PC-3 (cell line): ENCODE measurements at regions not wholly inside any gene's neighbourhood (a gene's known extent, or its start where the extent isn't known, plus 50 kb on each side); places are given as distances from the start of the nearest gene placed in this dataset.

ENCODE experiments used
- ATAC-seq: fragments of 200-7000 bp; cut with Tn5 transposase; 2 replicates; pipeline ENCODE4 v1.9.1; 2020; ENCODE audit warnings: mild to moderate bottlenecking, moderate library complexity
- BruUV-seq: library from RNA; stranded (reverse); fragments of 400-500 nt; replicated peaks from 2 replicates; lab custom pipeline; 2021; lab: Mats Ljungman, UMichigan
- CTCF ChIA-PET: fragments of 300-600 bp; sonication (Branson Sonifier 250); formaldehyde crosslinking; loops from one replicate; lab custom pipeline; 2022; ENCODE audit warnings: antibody characterized with exemption; lab: Charles Lee
- POLR2A ChIA-PET: fragments of 300-600 bp; sonication (Branson Sonifier 250); formaldehyde crosslinking; loops from one replicate; lab custom pipeline; 2022; ENCODE audit warnings: antibody characterized with exemption; ENCODE audit not compliant: unreplicated experiment; lab: Charles Lee
- DNase-seq: peaks from one replicate; pipeline ENCODE4 v3.0.0-alpha.2; 2015
- H2AFZ ChIP-seq: fragments of 300-600 bp; sonication (generic); 2 replicates; pipeline ENCODE4 v1.6.0; 2016; ENCODE audit warnings: antibody characterized with exemption, low read length
- H3F3A ChIP-seq: fragments of 300-600 bp; sonication (generic); one replicate; pipeline ENCODE4 v1.6.0; 2017; ENCODE audit warnings: antibody characterized with exemption, low read length, control low read depth, mild to moderate bottlenecking; ENCODE audit not compliant: unreplicated experiment
- H3K27ac ChIP-seq: fragments of 300-600 bp; sonication (generic); 2 replicates; pipeline ENCODE4 v1.5.1; 2016; ENCODE audit warnings: mild to moderate bottlenecking, low read length
- H3K27me3 ChIP-seq: fragments of 300-600 bp; sonication (generic); 2 replicates; pipeline ENCODE4 v1.6.1; 2016; ENCODE audit warnings: low read length, mixed read lengths
- H3K36me3 ChIP-seq: fragments of 300-600 bp; sonication (generic); 2 replicates; pipeline ENCODE4 v1.6.1; 2016; ENCODE audit warnings: low read depth, mixed run types, low read length, mixed read lengths
- H3K4me1 ChIP-seq: fragments of 300-600 bp; sonication (generic); 2 replicates; pipeline ENCODE4 v1.5.1; 2016; ENCODE audit warnings: low read length; ENCODE audit not compliant: insufficient read depth
- H3K4me2 ChIP-seq: fragments of 300-600 bp; sonication (generic); 2 replicates; pipeline ENCODE4 v1.6.0; 2016; ENCODE audit warnings: low read length
- H3K4me3 ChIP-seq: fragments of 300-600 bp; sonication (generic); 2 replicates; pipeline ENCODE4 v1.5.1; 2016; ENCODE audit warnings: mild to moderate bottlenecking, low read length, mixed read lengths
- H3K79me2 ChIP-seq: fragments of 300-600 bp; sonication (generic); 2 replicates; pipeline ENCODE4 v1.6.1; 2017; ENCODE audit warnings: low read length, mixed read lengths
- H3K9ac ChIP-seq: fragments of 300-600 bp; sonication (generic); 2 replicates; pipeline ENCODE4 v1.6.0; 2016; ENCODE audit warnings: mild to moderate bottlenecking, low read length
- H3K9me2 ChIP-seq: fragments of 300-600 bp; sonication (generic); replicated peaks from 2 replicates; pipeline ENCODE4 v1.6.1; 2016; ENCODE audit warnings: mixed run types, low read length, mixed read lengths
- H3K9me3 ChIP-seq: fragments of 300-600 bp; sonication (generic); 2 replicates; pipeline ENCODE4 v1.6.1; 2016; ENCODE audit warnings: low read length, mixed read lengths
- H4K20me1 ChIP-seq: fragments of 300-600 bp; sonication (generic); 2 replicates; pipeline ENCODE4 v1.6.1; 2016; ENCODE audit warnings: low read length, mixed read lengths
- EZH2 ChIP-seq: fragments of 300-600 bp; sonication (generic); IDR thresholded peaks from one replicate; pipeline ENCODE4 v1.6.1; 2017; ENCODE audit warnings: antibody characterized with exemption, mild to moderate bottlenecking, low read length; ENCODE audit not compliant: unreplicated experiment
- EZH2phosphoT487 ChIP-seq: fragments of 300-600 bp; sonication (generic); IDR thresholded peaks from 2 replicates; pipeline ENCODE4 v1.6.1; 2018; ENCODE audit warnings: mild to moderate bottlenecking, antibody characterized with exemption, low read length, borderline replicate concordance
- intact Hi-C: fragments of 100-400 bp; cut with micrococcal nuclease; formaldehyde crosslinking; loops from 2 replicates; pipeline ENCODE4 v1.9.0; 2023
- TF ChIP-seq, protein P1 (sequence below): fragments of 300-600 bp; sonication (generic); conservative IDR thresholded peaks from 2 replicates; pipeline ENCODE4 v1.5.1; 2017; ENCODE audit warnings: antibody characterized with exemption, low read depth, mild to moderate bottlenecking, low read length

DNA sequence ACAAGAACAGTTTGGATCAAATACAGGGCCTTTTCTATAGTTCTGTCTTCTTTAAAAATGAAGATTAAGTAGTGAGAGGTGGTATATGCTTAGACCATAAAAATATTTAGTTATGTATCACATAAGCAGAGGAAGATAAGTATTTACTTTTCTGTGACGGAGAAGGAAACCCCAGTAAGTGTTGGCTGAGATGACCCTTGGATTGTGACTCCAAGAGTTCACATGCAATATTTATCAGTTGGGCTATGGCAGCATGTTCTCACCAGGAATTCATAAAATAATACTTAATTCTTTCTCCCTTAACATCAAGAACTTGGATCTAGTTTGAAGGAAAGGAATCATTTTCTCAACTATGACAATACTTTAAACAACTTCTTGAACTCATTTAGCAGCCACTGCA, 98.4 kb upstream of the TBX18 start:
- Histone ChIP-seq H3K27me3 (peaks cover 7% of the 10 kb centered on the region; the same call in 1 of the 2 replicates), H3K4me2 (no peak overlapping the region), H2AFZ (no peak overlapping the region), H3K36me3 (no peaks in the 10 kb centered on the region), H3K9ac (no peak overlapping the region), H3K27ac (no peak overlapping the region), H3F3A (no peaks in the 10 kb centered on the region), H4K20me1 (no peaks in the 10 kb centered on the region), H3K4me3 (no peak overlapping the region), H3K9me2 (no peaks in the 10 kb centered on the region), H3K79me2 (no peaks in the 10 kb centered on the region), H3K4me1 (no peaks in the 10 kb centered on the region), H3K9me3 (no peaks in the 10 kb centered on the region)
- intact Hi-C loops: no loop called here
- no peak for ATAC-seq
- ChIA-PET POLR2A (no interaction called here), CTCF (no interaction called here)
- TF ChIP-seq EZH2: no peak
- DNase-seq: no peak
- BruUV-seq: no TSS peak

DNA sequence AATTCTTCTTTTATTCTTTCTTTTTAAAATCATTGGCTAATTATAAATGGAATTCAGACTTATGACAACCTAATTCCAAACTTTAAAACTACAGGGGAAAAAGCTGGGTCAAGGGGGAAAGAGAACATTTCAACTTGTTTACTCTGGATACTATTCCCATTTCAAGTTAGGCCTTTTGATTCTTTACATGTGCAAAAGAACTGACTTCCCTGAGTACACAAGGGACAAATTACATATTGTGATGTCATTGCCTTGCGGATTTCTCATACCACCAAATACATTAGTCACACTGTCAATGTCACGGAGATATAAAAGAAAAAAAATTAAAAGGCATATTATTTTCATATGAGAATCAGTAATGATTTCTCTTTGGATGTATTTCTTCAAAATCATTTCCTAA, 96.5 kb upstream of the TBX18 start:
- DNase-seq: peak; percentile 5
- ChIA-PET POLR2A (no interaction called here), CTCF (no interaction called here)
- Histone ChIP-seq H3K9me3 (no peaks in the 10 kb centered on the region), H3K4me1 (no peaks in the 10 kb centered on the region), H3K9me2 (no peaks in the 10 kb centered on the region), H3K9ac (no peak overlapping the region), H3K79me2 (no peaks in the 10 kb centered on the region), H3F3A (no peaks in the 10 kb centered on the region), H3K36me3 (no peaks in the 10 kb centered on the region), H2AFZ (no peak overlapping the region), H3K4me2 (no peak overlapping the region), H3K27ac (no peak overlapping the region), H3K4me3 (no peak overlapping the region), H4K20me1 (no peaks in the 10 kb centered on the region), H3K27me3 (peaks cover 7% of the 10 kb centered on the region; the same call in 1 of the 2 replicates)
- intact Hi-C loops: no loop called here
- TF ChIP-seq EZH2: no peak
- TF ChIP-seq EZH2phosphoT487: no peak
- TF ChIP-seq, protein P1, sequence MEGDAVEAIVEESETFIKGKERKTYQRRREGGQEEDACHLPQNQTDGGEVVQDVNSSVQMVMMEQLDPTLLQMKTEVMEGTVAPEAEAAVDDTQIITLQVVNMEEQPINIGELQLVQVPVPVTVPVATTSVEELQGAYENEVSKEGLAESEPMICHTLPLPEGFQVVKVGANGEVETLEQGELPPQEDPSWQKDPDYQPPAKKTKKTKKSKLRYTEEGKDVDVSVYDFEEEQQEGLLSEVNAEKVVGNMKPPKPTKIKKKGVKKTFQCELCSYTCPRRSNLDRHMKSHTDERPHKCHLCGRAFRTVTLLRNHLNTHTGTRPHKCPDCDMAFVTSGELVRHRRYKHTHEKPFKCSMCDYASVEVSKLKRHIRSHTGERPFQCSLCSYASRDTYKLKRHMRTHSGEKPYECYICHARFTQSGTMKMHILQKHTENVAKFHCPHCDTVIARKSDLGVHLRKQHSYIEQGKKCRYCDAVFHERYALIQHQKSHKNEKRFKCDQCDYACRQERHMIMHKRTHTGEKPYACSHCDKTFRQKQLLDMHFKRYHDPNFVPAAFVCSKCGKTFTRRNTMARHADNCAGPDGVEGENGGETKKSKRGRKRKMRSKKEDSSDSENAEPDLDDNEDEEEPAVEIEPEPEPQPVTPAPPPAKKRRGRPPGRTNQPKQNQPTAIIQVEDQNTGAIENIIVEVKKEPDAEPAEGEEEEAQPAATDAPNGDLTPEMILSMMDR: no peak
- ATAC-seq: no peak
- no TSS peak for BruUV-seq

DNA sequence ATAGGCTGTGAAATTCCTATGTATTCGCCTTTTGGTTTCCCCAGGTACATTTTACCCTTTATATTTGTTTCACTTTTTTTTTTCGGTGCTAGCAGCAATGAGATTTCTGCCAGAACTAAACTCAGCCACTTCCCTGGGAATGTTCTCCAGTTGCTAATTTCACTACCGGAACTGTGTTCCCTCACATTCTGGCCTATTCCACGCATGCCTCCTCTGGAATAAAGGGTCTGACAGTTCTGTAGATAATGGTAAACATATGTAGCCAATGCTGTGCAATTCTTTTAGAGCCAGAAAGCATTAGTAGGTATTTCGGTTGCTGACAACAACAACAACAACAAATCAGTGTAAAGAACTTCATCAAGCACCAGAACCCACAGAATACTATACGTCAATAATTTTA, 96.1 kb upstream of the TBX18 start:
- TF ChIP-seq EZH2 (no peak), EZH2phosphoT487 (no peak)
- TF ChIP-seq, protein P1: no peak
- Histone ChIP-seq H3K4me2 (no peak overlapping the region), H3K9me3 (no peaks in the 10 kb centered on the region), H2AFZ (no peak overlapping the region), H3K4me1 (no peaks in the 10 kb centered on the region), H3K27ac (no peak overlapping the region), H4K20me1 (no peaks in the 10 kb centered on the region), H3K27me3 (peaks cover 10% of the 10 kb centered on the region; the same call in 1 of the 2 replicates), H3K9me2 (no peaks in the 10 kb centered on the region), H3K4me3 (no peak overlapping the region), H3K9ac (no peak overlapping the region), H3K36me3 (no peaks in the 10 kb centered on the region), H3F3A (no peaks in the 10 kb centered on the region), H3K79me2 (no peaks in the 10 kb centered on the region)
- no peak for DNase-seq
- no peak for ATAC-seq
- ChIA-PET POLR2A (no interaction called here), CTCF (no interaction called here)
- no TSS peak for BruUV-seq
- intact Hi-C loops: no loop called here
